ENCODE measurements at regions not wholly inside any gene's neighbourhood (a gene's known extent, or its start where the extent isn't known, plus 50 kb on each side); places are given as distances from the start of the nearest gene placed in this dataset.
A peak's percentile ranks its signal among the peaks of the same experiment; 100 is the strongest.

GRCh38 chrX:3550871-3551270, 162.6 kb downstream of the PRKX start:
- Histone ChIP-seq H3K27me3 (replicated peaks; ENCODE audit: insufficient read depth, low read depth, low read length, poor library complexity) (no peaks in the 10 kb centered on the region), H3K36me3 (ENCODE audit: insufficient read depth, low read length, poor library complexity, severe bottlenecking) (no peaks in the 10 kb centered on the region), H3K27ac (ENCODE audit: low read depth, low read length, poor library complexity, severe bottlenecking) (no peak overlapping the region), H3K9me3 (ENCODE audit: low read depth, low read length, poor library complexity, severe bottlenecking) (no peaks in the 10 kb centered on the region), H3K4me3 (ENCODE audit: low read depth, low read length, poor library complexity, severe bottlenecking) (no peak overlapping the region), H3K4me1 (ENCODE audit: insufficient read depth, low read length, poor library complexity, severe bottlenecking) (no peaks in the 10 kb centered on the region)
- POLR2A ChIA-PET (ENCODE audit: low non-redundant PET): no interaction called here
- intact Hi-C loops (cut with micrococcal nuclease; ENCODE audit: unreplicated experiment): no loop called here
- no peak for TF ChIP-seq EZH2 (IDR thresholded peaks at IDR 0.05; ENCODE audit: borderline replicate concordance, low read depth, low read length, poor library complexity, severe bottlenecking)
- TF ChIP-seq, protein P1, sequence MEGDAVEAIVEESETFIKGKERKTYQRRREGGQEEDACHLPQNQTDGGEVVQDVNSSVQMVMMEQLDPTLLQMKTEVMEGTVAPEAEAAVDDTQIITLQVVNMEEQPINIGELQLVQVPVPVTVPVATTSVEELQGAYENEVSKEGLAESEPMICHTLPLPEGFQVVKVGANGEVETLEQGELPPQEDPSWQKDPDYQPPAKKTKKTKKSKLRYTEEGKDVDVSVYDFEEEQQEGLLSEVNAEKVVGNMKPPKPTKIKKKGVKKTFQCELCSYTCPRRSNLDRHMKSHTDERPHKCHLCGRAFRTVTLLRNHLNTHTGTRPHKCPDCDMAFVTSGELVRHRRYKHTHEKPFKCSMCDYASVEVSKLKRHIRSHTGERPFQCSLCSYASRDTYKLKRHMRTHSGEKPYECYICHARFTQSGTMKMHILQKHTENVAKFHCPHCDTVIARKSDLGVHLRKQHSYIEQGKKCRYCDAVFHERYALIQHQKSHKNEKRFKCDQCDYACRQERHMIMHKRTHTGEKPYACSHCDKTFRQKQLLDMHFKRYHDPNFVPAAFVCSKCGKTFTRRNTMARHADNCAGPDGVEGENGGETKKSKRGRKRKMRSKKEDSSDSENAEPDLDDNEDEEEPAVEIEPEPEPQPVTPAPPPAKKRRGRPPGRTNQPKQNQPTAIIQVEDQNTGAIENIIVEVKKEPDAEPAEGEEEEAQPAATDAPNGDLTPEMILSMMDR (conservative IDR thresholded peaks at IDR 0.05; ENCODE audit: low read depth, low read length): no peak
- CTCF ChIA-PET: no interaction called here
- BruUV-seq (replicated peaks): no TSS peak
- no peak for DNase-seq (ENCODE audit: low spot score)

- Histone ChIP-seq H3K4me3 (ENCODE audit: low read depth, low read length, poor library complexity, severe bottlenecking) (no peak overlapping the region), H3K4me1 (ENCODE audit: insufficient read depth, low read length, poor library complexity, severe bottlenecking) (no peaks in the 10 kb centered on the region), H3K27me3 (replicated peaks; ENCODE audit: insufficient read depth, low read depth, low read length, poor library complexity) (no peaks in the 10 kb centered on the region), H3K9me3 (ENCODE audit: low read depth, low read length, poor library complexity, severe bottlenecking) (no peaks in the 10 kb centered on the region), H3K36me3 (ENCODE audit: insufficient read depth, low read length, poor library complexity, severe bottlenecking) (no peaks in the 10 kb centered on the region), H3K27ac (ENCODE audit: low read depth, low read length, poor library complexity, severe bottlenecking) (no peak overlapping the region)
- ChIA-PET POLR2A (ENCODE audit: low non-redundant PET) (no interaction called here), CTCF (no interaction called here)
- no TSS peak for BruUV-seq (replicated peaks)
- no peak for TF ChIP-seq EZH2 (IDR thresholded peaks at IDR 0.05; ENCODE audit: borderline replicate concordance, low read depth, low read length, poor library complexity, severe bottlenecking)
- TF ChIP-seq, protein P1 (conservative IDR thresholded peaks at IDR 0.05; ENCODE audit: low read depth, low read length): no peak
- intact Hi-C loops (cut with micrococcal nuclease; ENCODE audit: unreplicated experiment): no loop called here
- DNase-seq (ENCODE audit: low spot score): peak; percentile 87
These were observed 163.2 kb downstream of the PRKX start for GRCh38 chrX:3550160-3550751.

GRCh38 chrX:3549411-3549911, 164.0 kb downstream of the PRKX start:
- intact Hi-C loops (cut with micrococcal nuclease; ENCODE audit: unreplicated experiment): loop anchor here (5.0 kb wide), 1 partner anchor 432 kb away; no protein-coding TSS in a partner anchor
- Histone ChIP-seq H3K9me3 (ENCODE audit: low read depth, low read length, poor library complexity, severe bottlenecking) (no peaks in the 10 kb centered on the region), H3K4me1 (ENCODE audit: insufficient read depth, low read length, poor library complexity, severe bottlenecking) (no peaks in the 10 kb centered on the region), H3K27ac (ENCODE audit: low read depth, low read length, poor library complexity, severe bottlenecking) (no peak overlapping the region), H3K27me3 (replicated peaks; ENCODE audit: insufficient read depth, low read depth, low read length, poor library complexity) (no peaks in the 10 kb centered on the region), H3K36me3 (ENCODE audit: insufficient read depth, low read length, poor library complexity, severe bottlenecking) (no peaks in the 10 kb centered on the region), H3K4me3 (ENCODE audit: low read depth, low read length, poor library complexity, severe bottlenecking) (peak overlapping the region; percentile 34)
- POLR2A ChIA-PET (ENCODE audit: low non-redundant PET): no interaction called here
- peak; percentile 54 for DNase-seq (ENCODE audit: low spot score)
- BruUV-seq (replicated peaks): no TSS peak
- CTCF ChIA-PET: interaction anchor here (0.7 kb wide), 1 partner anchor 252 kb away, joined by 3 read pairs; no protein-coding TSS in a partner anchor
- TF ChIP-seq EZH2 (IDR thresholded peaks at IDR 0.05; ENCODE audit: borderline replicate concordance, low read depth, low read length, poor library complexity, severe bottlenecking): no peak
- TF ChIP-seq, protein P1 (conservative IDR thresholded peaks at IDR 0.05; ENCODE audit: low read depth, low read length): no peak

All from A673 (cell line).